HFFc6 (cell line): ENCODE measurements at regions not wholly inside any gene's neighbourhood (a gene's known extent, or its start where the extent isn't known, plus 50 kb on each side); places are given as distances from the start of the nearest gene placed in this dataset.

Experiments used
- DNase-seq: peaks from one replicate; pipeline ENCODE4 v3.0.0-alpha.2; 2018
- H3K27ac Mint-ChIP-seq: 2 replicates; pipeline ENCODE4 v1.8.0; 2020; ENCODE audit warnings: mild to moderate bottlenecking, mixed read lengths
- H3K27me3 Mint-ChIP-seq: 2 replicates; pipeline ENCODE4 v1.8.0; 2021; ENCODE audit warnings: mild to moderate bottlenecking, moderate library complexity, mixed read lengths; ENCODE audit not compliant: insufficient read depth
- H3K36me3 Mint-ChIP-seq: 2 replicates; pipeline ENCODE4 v1.8.0; 2021; ENCODE audit warnings: low read depth, mixed read lengths
- H3K4me1 Mint-ChIP-seq: 2 replicates; pipeline ENCODE4 v1.8.0; 2020; ENCODE audit warnings: low read depth, mixed read lengths
- H3K4me3 Mint-ChIP-seq: 2 replicates; pipeline ENCODE4 v1.8.0; 2020; ENCODE audit warnings: mild to moderate bottlenecking, moderate library complexity, mixed read lengths
- H3K9me3 Mint-ChIP-seq: 2 replicates; pipeline ENCODE4 v1.8.0; 2020; ENCODE audit warnings: mild to moderate bottlenecking, mixed read lengths
- CTCF ChIP-seq: fragments of 200-600 bp; sonication (generic); IDR thresholded peaks from 2 replicates; pipeline ENCODE4 v1.5.0; 2021; ENCODE audit warnings: antibody characterized with exemption, mild to moderate bottlenecking

GRCh38 chr20:22350624-22351023, 233.7 kb downstream of the FOXA2 start:
- Mint-ChIP-seq H3K4me3 (no peak overlapping the region), H3K9me3 (no peaks in the 10 kb centered on the region; the same call in 1 of the 2 replicates), H3K27me3 (no peaks in the 10 kb centered on the region), H3K27ac (no peak overlapping the region), H3K36me3 (no peaks in the 10 kb centered on the region), H3K4me1 (no peaks in the 10 kb centered on the region)
- no peak for TF ChIP-seq CTCF
- DNase-seq = no peak

GRCh38 chr20:22348010-22348409, 236.4 kb downstream of the FOXA2 start:
- no peaks in the 10 kb centered on the region; the same call in 1 of the 2 replicates for H3K9me3 Mint-ChIP-seq
- no peaks in the 10 kb centered on the region for H3K27me3 Mint-ChIP-seq
- no peak for TF ChIP-seq CTCF
- DNase-seq = no peak
- no peaks in the 10 kb centered on the region for H3K36me3 Mint-ChIP-seq
- no peaks in the 10 kb centered on the region for H3K4me1 Mint-ChIP-seq
- H3K4me3 Mint-ChIP-seq = no peak overlapping the region
- no peak overlapping the region for H3K27ac Mint-ChIP-seq

- no peaks in the 10 kb centered on the region for H3K27me3 Mint-ChIP-seq
- no peak overlapping the region for H3K27ac Mint-ChIP-seq
- DNase-seq = no peak
- H3K4me3 Mint-ChIP-seq = no peak overlapping the region
- no peak for TF ChIP-seq CTCF
- no peaks in the 10 kb centered on the region for H3K36me3 Mint-ChIP-seq
- H3K4me1 Mint-ChIP-seq = peaks cover under 1% of the 10 kb centered on the region; the same call in 1 of the 2 replicates
- H3K9me3 Mint-ChIP-seq = no peaks in the 10 kb centered on the region; the same call in 1 of the 2 replicates
Measured at GRCh38 chr20:22346716-22347115, 237.7 kb downstream of the FOXA2 start.

GRCh38 chr20:22343612-22344011, 240.8 kb downstream of the FOXA2 start:
- no peaks in the 10 kb centered on the region; the same call in 1 of the 2 replicates for H3K9me3 Mint-ChIP-seq
- DNase-seq = no peak
- peaks cover 6% of the 10 kb centered on the region for H3K4me1 Mint-ChIP-seq
- TF ChIP-seq CTCF = no peak
- H3K27ac Mint-ChIP-seq = no peak overlapping the region
- H3K27me3 Mint-ChIP-seq = no peaks in the 10 kb centered on the region
- no peak overlapping the region for H3K4me3 Mint-ChIP-seq
- H3K36me3 Mint-ChIP-seq = no peaks in the 10 kb centered on the region

- Mint-ChIP-seq H3K27ac (no peak overlapping the region), H3K9me3 (no peaks in the 10 kb centered on the region; the same call in 1 of the 2 replicates), H3K4me1 (peaks cover 6% of the 10 kb centered on the region), H3K27me3 (no peaks in the 10 kb centered on the region), H3K4me3 (no peak overlapping the region), H3K36me3 (no peaks in the 10 kb centered on the region)
- no peak for DNase-seq
- TF ChIP-seq CTCF = no peak
Measured at GRCh38 chr20:22342410-22342809, 242.0 kb downstream of the FOXA2 start.

- Mint-ChIP-seq H3K4me1 (peaks cover 6% of the 10 kb centered on the region), H3K36me3 (no peaks in the 10 kb centered on the region), H3K27me3 (peaks cover 1% of the 10 kb centered on the region; the same call in 1 of the 2 replicates), H3K4me3 (no peak overlapping the region), H3K27ac (no peak overlapping the region), H3K9me3 (no peaks in the 10 kb centered on the region; the same call in 1 of the 2 replicates)
- DNase-seq = peak; percentile 18
- TF ChIP-seq CTCF = no peak
Measured at GRCh38 chr20:22341508-22341907, 242.9 kb downstream of the FOXA2 start.
